ENCODE measurements at regions not wholly inside any gene's neighbourhood (a gene's known extent, or its start where the extent isn't known, plus 50 kb on each side); places are given as distances from the start of the nearest gene placed in this dataset.
"Not testable (repeated sequence)": the region's sequence is repeated elsewhere in the genome, so short reads cannot be mapped to it uniquely, and the experiment has no call there.

DNA sequence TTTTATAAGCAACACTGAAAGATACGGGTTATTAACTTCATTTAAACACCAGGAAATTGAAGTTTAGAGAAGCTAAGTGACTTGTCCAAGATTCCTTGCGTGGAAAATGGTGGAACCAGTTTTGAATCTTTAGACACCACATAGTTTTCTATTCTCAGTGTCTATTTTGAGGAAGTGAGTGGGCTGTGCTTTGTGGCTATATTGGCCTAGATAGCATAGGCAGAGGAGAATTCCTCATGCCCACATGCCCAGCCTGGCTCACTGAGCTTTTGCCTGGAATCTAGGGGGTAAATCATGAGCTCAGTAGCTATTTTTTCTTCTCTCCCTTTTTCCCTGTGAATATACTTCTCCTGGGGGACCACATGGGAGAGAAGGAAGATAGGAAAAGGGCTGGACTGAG, 431.3 kb downstream of the HS3ST3B1 start:
- DNase-seq (ENCODE audit: low spot score), result no peak

DNA sequence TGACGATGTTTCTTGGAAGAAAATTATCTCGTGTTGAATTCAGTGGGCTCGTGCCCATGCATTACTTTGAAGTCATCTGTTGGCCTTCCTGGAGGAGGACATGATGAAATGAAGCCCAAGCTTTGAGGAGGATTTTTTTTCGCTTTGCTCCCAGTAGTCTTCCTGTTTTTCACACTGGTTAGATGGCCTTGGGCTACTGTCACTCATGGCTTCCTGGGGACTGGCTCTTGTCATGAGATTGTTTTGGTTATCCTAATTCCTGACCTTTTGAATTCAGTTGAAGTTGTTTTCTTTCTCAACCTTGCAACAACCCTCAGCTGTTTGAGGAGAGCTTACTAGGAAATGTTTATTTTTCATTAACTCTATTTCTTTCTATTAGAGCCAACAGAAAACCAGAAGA, 430.7 kb downstream of the HS3ST3B1 start:
- no peak for DNase-seq (ENCODE audit: low spot score)

DNA sequence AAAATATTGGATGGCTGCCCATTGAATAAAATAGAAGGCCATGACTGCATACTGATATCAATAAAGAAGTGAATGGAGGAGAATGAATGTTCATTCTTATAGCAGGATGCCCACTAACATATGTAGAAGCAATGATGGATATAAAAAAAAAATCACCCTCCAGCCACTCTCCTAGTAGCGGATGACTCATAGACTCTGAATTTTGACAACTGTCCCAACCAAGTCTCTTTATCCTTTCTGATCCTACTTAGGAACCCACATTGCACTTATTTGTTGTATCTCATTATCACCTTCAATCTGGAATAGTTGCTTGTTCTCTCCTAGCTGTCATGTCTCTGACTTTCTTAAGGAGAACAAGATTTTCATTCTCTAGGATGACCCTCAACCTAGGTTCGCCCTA, 429.9 kb downstream of the HS3ST3B1 start:
- DNase-seq (ENCODE audit: low spot score), result no peak

DNA sequence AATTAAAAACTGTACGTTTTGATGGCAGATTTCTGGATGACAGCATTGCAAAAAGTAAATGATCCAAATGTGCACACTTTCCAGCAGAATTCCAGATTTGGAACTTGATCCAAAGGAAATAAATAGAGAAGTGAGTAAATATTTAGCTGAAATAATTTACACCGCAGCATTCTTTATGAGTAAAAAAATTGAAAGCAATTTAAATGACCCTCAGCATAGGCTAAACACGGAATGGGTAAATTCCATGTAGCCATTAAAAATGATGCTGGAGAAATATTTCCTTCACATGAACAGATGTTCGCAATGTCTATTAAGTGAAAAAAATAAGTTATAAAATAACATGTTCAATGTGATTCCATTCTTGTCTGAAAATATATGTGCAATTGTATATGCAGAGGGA, 424.8 kb downstream of the HS3ST3B1 start:
- no peak for DNase-seq (ENCODE audit: low spot score)

DNA sequence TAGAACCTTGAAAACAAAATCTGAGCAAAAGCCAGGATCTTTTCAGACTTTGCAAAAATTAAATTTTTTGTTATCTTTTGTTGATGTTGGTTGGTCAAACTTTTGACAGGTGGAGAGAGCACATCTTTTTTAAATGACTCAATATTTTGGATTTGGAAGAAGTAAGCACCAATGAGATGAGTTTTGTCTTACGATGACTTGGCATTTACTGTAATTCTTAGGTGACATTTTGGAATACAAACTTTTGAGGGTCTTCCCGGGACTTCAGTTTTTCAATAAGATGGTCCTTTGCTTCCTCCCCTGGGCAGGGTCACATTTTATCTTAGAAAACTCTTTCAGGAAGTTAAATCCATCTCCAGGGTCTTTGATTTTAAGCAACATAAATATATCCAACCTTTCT, 423.9 kb downstream of the HS3ST3B1 start:
- DNase-seq (ENCODE audit: low spot score), result no peak

DNA sequence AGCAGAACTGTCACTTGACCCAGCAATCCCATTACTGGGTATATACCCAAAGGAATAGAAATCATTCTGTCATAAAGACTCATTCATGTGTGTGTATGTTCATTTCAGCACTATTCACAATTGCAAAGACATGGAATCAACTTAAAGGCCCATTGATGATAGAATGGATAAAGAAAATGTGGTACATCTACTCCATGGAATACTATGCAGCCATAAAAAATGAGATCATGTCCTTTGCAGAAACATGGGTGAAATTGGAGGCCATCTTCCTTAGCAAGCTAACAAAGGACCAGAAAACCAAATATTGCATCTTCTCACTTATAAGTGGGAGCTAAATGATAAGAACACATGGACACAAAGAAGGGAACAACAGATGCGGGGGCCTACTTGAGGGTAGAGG, 422.5 kb downstream of the HS3ST3B1 start:
- not testable (repeated sequence) for DNase-seq (ENCODE audit: low spot score)

DNA sequence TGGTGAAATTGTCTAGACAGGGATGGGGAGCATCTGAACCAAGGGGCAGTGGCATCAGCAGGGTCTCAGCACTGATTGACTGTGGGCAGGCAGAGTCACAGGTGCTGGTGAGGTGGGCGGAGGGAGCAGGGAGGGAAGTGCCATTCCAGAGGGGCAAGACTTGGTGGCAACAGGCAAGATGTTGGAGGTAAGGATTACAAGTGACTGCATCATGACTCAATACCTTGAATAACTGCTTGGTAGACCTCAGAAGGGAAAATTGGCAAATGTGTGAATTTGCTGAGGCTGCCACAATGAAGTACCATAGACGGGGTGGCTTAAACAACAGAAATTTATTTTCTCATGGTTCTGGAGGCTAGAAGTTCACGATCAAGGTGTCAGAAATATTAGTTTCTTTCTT, 419.1 kb downstream of the HS3ST3B1 start:
- DNase-seq (ENCODE audit: low spot score), result no peak

DNA sequence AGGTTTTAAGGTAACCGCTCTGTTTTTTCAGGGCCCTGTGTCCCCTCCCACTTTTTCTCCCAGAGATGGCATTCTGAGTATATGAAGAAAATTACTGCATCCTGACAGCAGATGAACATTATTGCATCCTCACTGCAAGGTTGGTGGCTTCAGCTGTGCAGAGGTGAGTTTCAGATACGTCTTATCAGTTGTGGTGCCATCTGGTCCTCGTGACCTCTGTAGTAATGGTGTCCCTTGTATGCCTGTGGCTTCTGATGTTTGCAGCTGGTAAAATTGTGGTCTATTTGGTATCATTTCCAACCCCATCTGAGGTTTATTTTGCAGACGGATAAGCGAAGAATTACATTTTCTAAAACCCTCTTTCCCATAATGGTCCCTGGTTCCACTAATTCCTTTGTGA, 417.0 kb downstream of the HS3ST3B1 start:
- DNase-seq (ENCODE audit: low spot score), result no peak

DNA sequence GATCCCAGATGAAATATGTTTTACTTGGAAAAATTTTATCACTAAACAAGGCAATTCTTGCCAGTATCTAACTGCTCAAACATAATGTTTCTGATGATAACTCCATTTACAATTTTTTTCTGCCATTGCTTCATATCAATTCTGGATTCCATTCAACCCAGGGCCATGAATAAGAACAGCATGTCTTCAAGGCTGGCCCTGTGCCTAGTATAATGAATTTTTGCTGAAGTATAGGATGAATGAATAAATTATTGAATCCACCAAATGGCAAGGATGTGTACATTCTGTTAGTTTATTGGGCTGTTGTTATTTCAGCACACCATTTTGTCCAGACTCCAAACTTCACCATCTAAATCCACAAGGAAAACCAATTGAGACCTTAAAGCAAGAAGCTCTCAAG, 414.7 kb downstream of the HS3ST3B1 start:
- no peak for DNase-seq (ENCODE audit: low spot score)

DNA sequence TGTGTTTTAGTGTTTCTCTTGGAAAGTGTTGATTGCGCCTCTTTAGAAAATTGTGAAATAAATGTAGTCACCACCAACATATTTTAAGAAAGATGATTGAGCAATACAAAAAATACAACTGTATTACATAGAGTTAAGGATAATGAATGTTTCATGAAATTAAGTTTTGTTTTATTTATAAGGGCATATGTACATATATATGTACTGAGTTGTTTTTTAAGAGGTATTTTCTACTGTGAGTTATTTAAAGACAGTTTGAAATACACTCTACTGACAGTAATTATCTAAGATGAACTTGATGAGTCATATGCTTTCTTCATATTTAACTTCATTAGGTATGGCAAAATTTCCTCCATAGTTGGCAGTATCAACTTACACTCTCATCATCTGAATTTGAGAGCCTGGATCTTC, 411.7 kb downstream of the HS3ST3B1 start:
- DNase-seq (ENCODE audit: low spot score), result no peak

DNA sequence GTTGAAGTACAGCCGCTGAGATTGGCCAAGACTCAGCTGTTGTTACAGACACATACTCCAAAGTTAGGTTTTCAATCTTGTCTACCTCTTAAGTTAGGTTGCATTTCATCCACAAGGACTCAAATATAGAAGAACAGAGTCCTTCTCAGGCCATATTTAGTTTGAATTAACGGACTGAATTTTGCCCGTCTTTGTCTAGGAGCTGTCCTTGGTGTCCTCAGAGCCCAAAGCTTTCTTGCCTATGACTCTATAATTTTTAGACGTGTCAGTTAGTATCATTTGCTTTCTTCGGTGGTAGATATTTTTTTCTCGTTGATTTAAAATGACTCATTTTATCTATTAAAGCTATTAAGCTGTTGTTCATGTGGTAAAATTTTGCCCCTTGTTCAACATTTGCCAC, 403.2 kb downstream of the HS3ST3B1 start:
- no peak for DNase-seq (ENCODE audit: low spot score)

DNA sequence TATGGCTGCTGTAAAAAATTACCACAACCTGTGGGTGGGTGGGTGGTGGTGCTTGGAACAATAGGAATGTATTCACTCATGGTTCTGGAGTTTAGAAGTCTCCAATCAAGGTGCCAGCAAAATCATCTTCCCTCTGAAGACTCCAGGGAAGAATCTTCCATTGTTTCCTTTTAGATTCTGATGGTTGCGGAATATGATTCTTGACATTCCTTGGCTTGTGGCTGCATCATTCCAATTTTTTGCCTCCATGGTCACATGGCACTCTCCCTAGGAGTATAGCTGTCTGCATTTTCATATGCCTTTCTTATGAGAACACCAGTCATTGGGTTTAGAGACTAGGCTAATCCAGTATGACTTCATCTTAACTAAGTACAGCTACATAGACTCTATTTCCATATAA, 401.0 kb downstream of the HS3ST3B1 start:
- no peak for DNase-seq (ENCODE audit: low spot score)

DNA sequence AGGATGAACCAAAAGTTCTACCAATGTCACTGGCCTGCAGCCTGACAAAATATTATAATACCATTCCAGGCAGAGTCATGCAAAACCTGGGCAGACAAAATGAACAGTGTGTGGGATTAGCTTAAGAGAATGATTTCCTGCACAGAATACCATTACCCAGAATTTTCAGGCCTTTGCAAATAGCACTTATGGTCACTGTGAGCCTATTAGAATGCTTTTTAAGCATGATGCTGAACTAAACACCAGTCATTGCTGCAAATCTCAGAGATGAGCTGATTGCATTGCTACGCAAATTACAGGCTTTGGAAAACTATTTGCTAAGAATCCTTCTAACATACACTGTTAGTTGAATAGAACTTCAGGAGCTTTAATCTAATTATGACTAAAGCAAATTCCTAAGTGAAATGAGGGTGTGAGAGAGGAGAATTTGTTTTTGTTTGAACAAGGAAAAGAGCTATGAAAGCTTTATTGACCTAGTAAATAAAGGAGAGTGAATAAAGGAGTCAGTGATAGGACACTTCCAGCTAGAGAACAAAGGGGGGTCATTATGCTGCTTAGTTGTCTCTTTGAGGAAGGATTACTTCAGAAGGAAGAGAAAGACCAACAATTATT, 398.8 kb downstream of the HS3ST3B1 start:
- DNase-seq (ENCODE audit: low spot score), result no peak

DNA sequence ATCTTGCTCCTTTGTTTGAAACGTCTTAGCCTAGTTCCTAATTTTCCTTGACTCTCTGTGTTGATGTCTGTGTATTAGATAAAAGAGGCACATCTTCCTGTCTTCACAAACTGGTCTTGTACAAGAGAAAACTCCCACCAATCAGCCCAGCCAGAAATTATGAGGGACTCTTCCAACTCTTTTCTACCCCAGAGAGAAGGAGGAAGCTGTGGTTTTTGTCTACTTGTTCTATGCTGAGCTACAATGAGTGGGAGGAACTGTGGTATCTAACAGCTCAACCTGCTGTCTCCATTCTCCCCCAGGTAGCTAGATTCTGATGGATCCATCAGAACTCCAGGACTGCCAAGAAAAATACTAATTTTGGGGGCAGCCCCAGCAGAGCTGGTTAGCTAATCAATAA, 392.5 kb downstream of the HS3ST3B1 start:
- no peak for DNase-seq (ENCODE audit: low spot score)

DNA sequence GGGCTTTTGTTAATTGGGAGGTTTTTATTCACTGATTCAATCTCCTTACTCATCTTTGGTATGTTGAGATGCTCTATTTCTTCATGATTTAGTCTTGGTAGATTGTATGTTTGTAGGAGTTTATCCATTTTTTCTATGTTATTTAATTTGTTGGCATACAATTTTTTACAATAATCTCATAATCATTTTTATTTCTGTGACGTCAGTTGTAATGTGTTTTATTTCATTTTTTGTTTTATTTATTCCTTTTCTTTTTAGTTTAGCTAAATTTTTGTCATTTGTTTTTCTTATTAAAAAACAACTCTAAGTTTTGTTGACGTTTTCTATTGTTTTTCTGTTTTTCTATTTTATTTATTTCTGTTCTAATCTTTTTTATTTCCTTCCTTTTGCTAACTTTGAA, 389.8 kb downstream of the HS3ST3B1 start:
- no peak for DNase-seq (ENCODE audit: low spot score)

DNA sequence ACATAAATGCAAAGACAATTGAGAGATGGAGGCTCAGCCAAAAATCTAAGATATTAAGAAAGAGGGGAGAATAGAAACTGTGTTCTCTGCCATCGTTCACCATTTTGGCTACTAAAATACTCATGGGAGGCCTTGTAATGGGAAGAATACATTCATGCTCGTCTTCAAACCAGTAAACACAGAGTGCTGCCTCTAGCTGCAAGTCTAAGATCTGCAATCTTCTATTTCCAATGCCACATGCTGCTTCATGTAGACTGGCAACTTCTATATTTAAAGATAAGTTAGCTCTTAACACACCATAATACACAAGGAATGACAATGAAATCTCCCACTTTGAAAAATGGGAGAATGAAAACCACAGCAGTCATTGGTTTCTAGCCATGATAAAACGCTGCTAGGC, 387.3 kb downstream of the HS3ST3B1 start:
- DNase-seq (ENCODE audit: low spot score), result peak; percentile 34

DNA sequence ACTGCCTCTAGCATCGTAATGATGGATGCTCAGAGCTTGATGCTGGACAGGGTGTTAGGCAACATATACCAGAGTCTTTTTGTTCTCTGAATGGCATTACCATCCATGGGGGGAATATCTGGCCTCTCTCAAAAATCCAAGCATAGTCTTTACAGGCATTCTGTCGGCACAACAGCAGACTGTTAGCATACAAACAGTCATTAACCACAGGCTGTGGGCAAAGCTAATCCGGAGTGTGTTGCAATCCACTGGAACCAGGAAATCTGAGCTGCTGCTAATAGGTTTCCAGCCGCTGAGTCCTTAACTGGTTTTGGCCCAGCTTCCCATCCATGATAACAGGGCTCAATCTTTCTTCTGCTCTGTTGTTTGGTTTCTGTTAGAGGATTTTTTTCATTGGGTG, 371.9 kb downstream of the HS3ST3B1 start:
- no peak for DNase-seq (ENCODE audit: low spot score)

DNA sequence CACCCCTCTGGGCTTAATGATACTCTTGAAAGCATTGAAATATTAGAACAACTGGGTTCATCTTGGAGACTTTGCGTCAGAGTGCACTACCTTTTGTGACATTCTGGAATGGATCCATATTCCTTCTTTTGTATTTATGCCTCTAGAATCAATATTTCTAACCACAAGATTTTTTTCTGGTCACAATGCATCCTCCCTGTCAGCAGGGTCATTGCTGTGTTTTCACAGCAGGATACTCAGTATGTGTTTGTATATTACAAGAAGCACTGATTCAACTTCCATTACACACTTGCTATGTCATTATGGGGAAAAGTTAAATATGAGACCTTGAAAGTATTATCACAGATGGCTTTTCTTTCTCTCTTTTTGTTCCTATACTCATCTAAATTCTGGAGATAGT, 370.0 kb downstream of the HS3ST3B1 start:
- DNase-seq (ENCODE audit: low spot score), result no peak

DNA sequence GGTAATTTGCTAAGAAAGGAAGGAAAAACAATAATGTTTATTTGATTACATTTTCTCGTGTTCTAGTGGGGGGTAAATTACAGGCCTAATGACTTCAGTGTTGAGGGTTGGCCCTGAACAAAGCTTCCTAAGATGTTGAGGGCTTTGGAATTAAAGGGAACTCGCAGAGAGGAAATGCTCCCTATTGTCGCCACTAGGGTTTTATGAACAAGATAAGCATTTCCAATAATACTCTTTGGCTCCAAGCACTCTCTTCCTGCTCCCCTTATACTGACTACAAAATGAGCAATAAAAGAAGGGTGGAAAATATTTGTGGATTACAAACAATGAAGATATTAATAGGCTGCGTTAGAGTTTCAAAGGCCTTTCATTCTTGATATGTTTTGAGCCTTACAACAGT, 363.6 kb downstream of the HS3ST3B1 start:
- no peak for DNase-seq (ENCODE audit: low spot score)

DNA sequence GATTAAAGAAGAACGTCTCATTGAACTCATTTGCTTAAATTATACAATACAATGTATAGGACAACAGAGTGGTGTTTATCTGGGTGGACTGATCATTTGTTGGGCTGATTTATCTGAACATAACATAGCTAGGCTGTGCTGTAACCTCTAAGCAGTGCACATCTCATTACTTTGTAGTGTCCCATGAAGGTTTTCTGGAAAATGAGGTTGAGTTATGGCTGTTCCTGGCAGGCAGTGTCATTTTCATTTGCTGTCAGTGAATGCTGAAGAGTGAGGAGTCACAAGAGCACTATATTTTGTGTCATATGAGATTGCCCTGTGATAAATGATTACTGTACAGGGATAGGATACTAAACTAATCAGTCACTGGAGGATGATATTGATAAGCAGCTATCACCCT, 340.2 kb downstream of the HS3ST3B1 start:
- DNase-seq (ENCODE audit: low spot score), result no peak

DNA sequence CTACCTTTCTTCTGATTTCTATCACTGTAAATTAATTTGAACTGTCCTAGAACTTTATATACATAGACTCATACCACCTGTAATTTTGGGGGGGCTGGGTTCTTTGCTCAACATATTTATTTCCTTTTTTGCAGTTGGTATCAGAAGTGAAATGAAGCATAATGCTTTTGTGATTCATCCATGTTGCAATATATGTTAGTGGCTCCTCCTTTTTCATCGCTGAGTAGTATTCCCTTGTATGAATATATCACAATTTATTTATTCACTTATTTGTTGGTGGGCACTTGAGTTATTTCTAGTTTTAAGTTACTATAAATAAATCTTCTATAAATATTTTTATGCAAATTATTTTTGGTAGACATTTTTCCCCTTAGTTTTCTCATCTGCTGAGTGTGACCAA, 336.4 kb downstream of the HS3ST3B1 start:
- DNase-seq (ENCODE audit: low spot score), result no peak

DNA sequence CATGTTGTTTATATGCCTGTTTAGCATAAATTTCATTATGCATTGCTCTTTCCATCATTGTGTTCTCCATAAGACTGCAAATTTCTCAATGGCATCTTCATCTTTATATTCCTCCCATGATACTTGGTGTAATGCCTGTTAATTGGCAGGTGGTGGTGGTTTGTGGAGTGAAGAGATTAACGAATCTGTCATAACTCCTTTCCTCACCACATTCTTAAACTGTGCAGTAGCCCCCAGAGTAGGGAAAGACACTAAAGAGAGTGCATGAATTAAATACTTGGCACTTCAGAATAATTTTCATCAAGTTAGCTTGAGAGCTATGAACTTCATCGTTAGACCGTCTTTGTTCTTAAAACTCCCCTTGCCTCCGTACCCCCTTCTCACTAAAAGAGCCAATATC, 329.7 kb downstream of the HS3ST3B1 start:
- no peak for DNase-seq (ENCODE audit: low spot score)

DNA sequence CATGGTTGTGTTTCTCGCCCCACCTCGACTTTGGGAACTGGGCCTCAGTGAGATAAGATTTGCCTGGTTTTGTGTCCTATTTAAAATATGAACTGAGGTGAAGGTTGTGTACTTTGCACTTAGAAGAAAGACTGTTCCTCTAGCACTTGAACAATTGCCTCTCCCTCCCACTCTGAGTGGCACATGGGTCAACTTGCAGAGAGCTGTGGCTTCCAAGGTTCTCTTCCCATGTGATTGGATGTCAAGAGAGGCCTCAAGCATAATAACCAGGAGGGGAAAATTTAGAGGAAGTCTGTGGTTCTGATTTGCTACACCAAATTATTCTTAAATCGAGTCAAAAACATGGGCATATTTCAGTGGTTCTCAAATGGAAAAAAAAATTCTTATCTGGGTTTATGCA, 329.2 kb downstream of the HS3ST3B1 start:
- DNase-seq (ENCODE audit: low spot score), result no peak

DNA sequence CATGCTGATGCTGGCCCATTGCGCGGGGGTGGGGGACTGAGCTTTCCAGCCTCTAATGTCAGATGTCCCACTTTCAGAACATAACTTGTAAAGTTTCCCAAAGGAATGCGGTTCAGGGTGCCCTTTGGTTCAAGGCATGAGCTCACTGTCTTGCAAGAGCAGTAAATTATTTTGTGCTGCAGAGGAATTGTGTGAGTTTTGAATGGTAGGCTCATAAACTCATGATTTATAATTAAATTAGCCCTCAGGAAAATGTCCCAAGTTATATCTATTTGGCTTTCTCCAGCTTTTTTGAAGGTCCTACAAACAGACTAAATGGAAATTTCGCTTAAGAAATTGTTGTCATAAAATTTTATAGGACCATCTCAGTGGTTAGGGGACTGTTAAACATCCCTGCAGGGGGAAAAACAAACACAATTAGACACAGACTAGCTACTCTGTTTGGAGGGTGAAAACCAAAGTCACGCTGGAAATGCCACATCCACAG, 321.8 kb downstream of the HS3ST3B1 start:
- no peak for DNase-seq (ENCODE audit: low spot score)
